SK-N-SH (cell line): ENCODE measurements at regions not wholly inside any gene's neighbourhood (a gene's known extent, or its start where the extent isn't known, plus 50 kb on each side); places are given as distances from the start of the nearest gene placed in this dataset.

Experiments
- CTCF ChIA-PET: fragments of 300-600, 350-600 bp; formaldehyde crosslinking; extraction: SDS; loops from one replicate; lab custom pipeline; 2021; lab: Yijun Ruan, JAX
- POLR2A ChIA-PET: fragments of 350-600 bp; sonication (Branson Sonifier 250); formaldehyde crosslinking; extraction: SDS; loops from one replicate; lab custom pipeline; 2020; ENCODE audit warnings: antibody characterized with exemption, inconsistent platforms; lab: Yijun Ruan, JAX
- DNase-seq: peaks from one replicate; pipeline ENCODE4 v3.0.0; 2012
- H2AFZ ChIP-seq: fragments of 200-600 bp; sonication (generic); 2 replicates; pipeline ENCODE4 v1.8.1; 2016; ENCODE audit warnings: antibody characterized with exemption, mild to moderate bottlenecking, low read depth
- H3F3A ChIP-seq: fragments of 200-600 bp; sonication (generic); replicated peaks from 2 replicates; pipeline ENCODE3; 2016; ENCODE audit warnings: antibody characterized with exemption, mild to moderate bottlenecking; ENCODE audit not compliant: insufficient read depth
- H3K27ac ChIP-seq, 2 experiments: fragments of 200-500 bp in 1 of 2; fragments of 200-600 bp in 1 of 2; sonication (Bioruptor generic) in 1 of 2; sonication (generic), shearing (Covaris generic) in 1 of 2; 2 replicates each; pipeline versions ENCODE4 v1.5.1 to v1.6.1; 2014 to 2016; ENCODE audit warnings: low read depth in 2 of 2, inconsistent platforms in 1 of 2, low read length in 1 of 2, mild to moderate bottlenecking in 1 of 2, mixed read lengths in 1 of 2
- H3K27me3 ChIP-seq: fragments of 200-600 bp; sonication (generic), shearing (Covaris generic); 2 replicates; pipeline ENCODE4 v1.6.1; 2016; ENCODE audit warnings: mixed run types; ENCODE audit not compliant: insufficient read depth
- H3K36me3 ChIP-seq, 2 experiments: fragments of 200-500 bp in 1 of 2; fragments of 200-600 bp in 1 of 2; sonication (Bioruptor generic) in 1 of 2; sonication (generic) in 1 of 2; replicated peaks in 1 of 2; 2 replicates each; pipeline versions ENCODE3 to v1.5.1; 2014 to 2016; ENCODE audit warnings: low read length in 1 of 2, mild to moderate bottlenecking in 1 of 2; ENCODE audit not compliant: insufficient read depth in 2 of 2, control insufficient read depth in 1 of 2
- H3K4me1 ChIP-seq, 2 experiments: fragments of 200-500 bp in 1 of 2; fragments of 200-600 bp in 1 of 2; sonication (Bioruptor generic) in 1 of 2; sonication (generic), shearing (Covaris generic) in 1 of 2; 2 replicates each; pipeline versions ENCODE4 v1.5.1 to v1.6.1; 2014 to 2016; ENCODE audit warnings: low read depth in 1 of 2, low read length in 1 of 2, mixed run types in 1 of 2; ENCODE audit not compliant: insufficient read depth in 2 of 2, control insufficient read depth in 1 of 2
- H3K4me2 ChIP-seq: fragments of 200-600 bp; sonication (generic), shearing (Covaris generic); 2 replicates; pipeline ENCODE4 v1.6.1; 2017; ENCODE audit warnings: mixed run types
- H3K4me3 ChIP-seq, 2 experiments: fragments of 200-500 bp in 1 of 2; fragments of 200-600 bp in 1 of 2; sonication (Bioruptor generic) in 1 of 2; sonication (generic), shearing (Covaris generic) in 1 of 2; 2 replicates each; pipeline versions ENCODE4 v1.5.1 to v1.8.1; 2014 to 2016; ENCODE audit warnings: low read depth in 2 of 2, inconsistent platforms in 1 of 2, low read length in 1 of 2, mild to moderate bottlenecking in 1 of 2, mixed read lengths in 1 of 2, moderate library complexity in 1 of 2
- H3K79me2 ChIP-seq: fragments of 200-600 bp; sonication (generic); 2 replicates; pipeline ENCODE4 v1.8.1; 2017; ENCODE audit warnings: mild to moderate bottlenecking; ENCODE audit not compliant: insufficient read depth
- H3K9ac ChIP-seq: fragments of 200-600 bp; sonication (generic); 2 replicates; pipeline ENCODE4 v1.6.1; 2017; ENCODE audit warnings: mixed run types
- H3K9me2 ChIP-seq: fragments of 200-600 bp; sonication (generic); 2 replicates; pipeline ENCODE4 v1.6.1; 2017; ENCODE audit warnings: mixed run types
- H3K9me3 ChIP-seq: fragments of 200-600 bp; sonication (generic); 2 replicates; pipeline ENCODE4 v1.6.1; 2017; ENCODE audit warnings: mixed run types, mild to moderate bottlenecking, moderate library complexity
- H4K20me1 ChIP-seq: fragments of 200-600 bp; sonication (generic); 2 replicates; pipeline ENCODE4 v1.6.1; 2017; ENCODE audit warnings: mild to moderate bottlenecking, mixed run types; ENCODE audit not compliant: insufficient read depth
- EZH2phosphoT487 ChIP-seq: fragments of 200-600 bp; sonication (generic); IDR thresholded peaks from 2 replicates; pipeline ENCODE4 v1.6.1; 2017; ENCODE audit warnings: low read depth, mixed run types, mild to moderate bottlenecking, antibody characterized with exemption, moderate library complexity, borderline replicate concordance
- JUND ChIP-seq: IDR thresholded peaks from 2 replicates; pipeline ENCODE4 v1.4.0; 2012
- NRF1 ChIP-seq: IDR thresholded peaks from 2 replicates; pipeline ENCODE4 v1.6.1; 2012; ENCODE audit warnings: low read depth, mild to moderate bottlenecking, low read length
- RAD21 ChIP-seq: IDR thresholded peaks from 2 replicates; pipeline ENCODE4 v1.6.1; 2012; ENCODE audit warnings: mild to moderate bottlenecking, low read length
- RCOR1 ChIP-seq: fragments of 150-350 bp; IDR thresholded peaks from 2 replicates; pipeline ENCODE4 v1.6.1; 2017; ENCODE audit warnings: antibody characterized with exemption, low read length
- RXRA ChIP-seq: IDR thresholded peaks from 2 replicates; pipeline ENCODE4 v1.4.0; 2012; ENCODE audit warnings: low read depth, mild to moderate bottlenecking, borderline replicate concordance
- SIN3A ChIP-seq: IDR thresholded peaks from 2 replicates; pipeline ENCODE4 v1.6.1; 2012; ENCODE audit warnings: low read depth, mild to moderate bottlenecking, low read length, moderate library complexity, borderline replicate concordance
- WGBS: methylation state at CpG from one replicate; pipeline ENCODE4 v1.1.6; 2017; ENCODE audit warnings: low lambda C conversion rate; 5-methylcytosine and 5-hydroxymethylcytosine counted together
- TF ChIP-seq, protein P1 (sequence below): fragments of 150-350 bp; IDR thresholded peaks from 2 replicates; pipeline ENCODE4 v1.6.1; 2016; ENCODE audit warnings: mild to moderate bottlenecking, low read depth, low read length
- TF ChIP-seq, protein P2 (sequence below): IDR thresholded peaks from 2 replicates; pipeline ENCODE4 v1.4.0; 2012; ENCODE audit warnings: low read depth, borderline replicate concordance

DNA sequence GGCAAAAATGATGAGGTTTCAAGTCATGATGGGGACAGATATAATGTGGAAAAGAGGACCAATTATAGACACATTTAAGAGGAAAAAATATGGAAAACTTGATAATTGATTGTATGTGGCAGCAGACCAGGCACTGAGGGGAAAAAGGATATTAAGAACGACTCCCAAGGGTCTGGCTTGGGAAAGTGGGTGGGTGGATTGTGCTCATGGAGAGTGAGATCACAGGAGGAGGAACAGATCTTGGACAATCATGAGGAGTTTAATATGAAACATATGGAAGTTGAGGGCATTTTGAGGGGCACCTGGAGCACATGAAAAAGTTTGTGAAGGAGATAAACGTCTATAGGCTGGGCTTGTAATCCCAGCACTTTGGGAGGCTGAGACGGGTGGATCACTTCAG, 454.3 kb upstream of the KLF4 start:
- Histone ChIP-seq H3F3A (no peaks in the 10 kb centered on the region), H3K9ac (no peak overlapping the region), H3K9me3 (no peaks in the 10 kb centered on the region), H3K4me3 (no peak overlapping the region), H3K27me3 (no peaks in the 10 kb centered on the region; the same call in 1 of the 2 replicates), H3K4me2 (no peak overlapping the region), H3K36me3 (no peaks in the 10 kb centered on the region), H4K20me1 (no peaks in the 10 kb centered on the region)
- WGBS: 24% methylated on average over 3 of the region's 3 CpGs
- DNase-seq: no peak
- no peak for TF ChIP-seq SIN3A
- TF ChIP-seq, protein P1, sequence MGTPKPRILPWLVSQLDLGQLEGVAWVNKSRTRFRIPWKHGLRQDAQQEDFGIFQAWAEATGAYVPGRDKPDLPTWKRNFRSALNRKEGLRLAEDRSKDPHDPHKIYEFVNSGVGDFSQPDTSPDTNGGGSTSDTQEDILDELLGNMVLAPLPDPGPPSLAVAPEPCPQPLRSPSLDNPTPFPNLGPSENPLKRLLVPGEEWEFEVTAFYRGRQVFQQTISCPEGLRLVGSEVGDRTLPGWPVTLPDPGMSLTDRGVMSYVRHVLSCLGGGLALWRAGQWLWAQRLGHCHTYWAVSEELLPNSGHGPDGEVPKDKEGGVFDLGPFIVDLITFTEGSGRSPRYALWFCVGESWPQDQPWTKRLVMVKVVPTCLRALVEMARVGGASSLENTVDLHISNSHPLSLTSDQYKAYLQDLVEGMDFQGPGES: no peak
- no peak for TF ChIP-seq RCOR1
- TF ChIP-seq RXRA: no peak
- TF ChIP-seq, protein P2, sequence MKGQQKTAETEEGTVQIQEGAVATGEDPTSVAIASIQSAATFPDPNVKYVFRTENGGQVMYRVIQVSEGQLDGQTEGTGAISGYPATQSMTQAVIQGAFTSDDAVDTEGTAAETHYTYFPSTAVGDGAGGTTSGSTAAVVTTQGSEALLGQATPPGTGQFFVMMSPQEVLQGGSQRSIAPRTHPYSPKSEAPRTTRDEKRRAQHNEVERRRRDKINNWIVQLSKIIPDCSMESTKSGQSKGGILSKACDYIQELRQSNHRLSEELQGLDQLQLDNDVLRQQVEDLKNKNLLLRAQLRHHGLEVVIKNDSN: no peak
- TF ChIP-seq RAD21: no peak
- no peak for TF ChIP-seq EZH2phosphoT487
- TF ChIP-seq, all 33 proteins: peak for 0
- peaks cover 0 to 2% of the 10 kb centered on the region in 2 experiments; a peak in 1 of 4 replicates for H3K4me1 ChIP-seq
- POLR2A ChIA-PET: no interaction called here
- CTCF ChIA-PET: no interaction called here
- H3K27ac ChIP-seq: no peak overlapping the region
- H2AFZ ChIP-seq: no peak overlapping the region
- no peaks in the 10 kb centered on the region for H3K79me2 ChIP-seq
- no peaks in the 10 kb centered on the region for H3K9me2 ChIP-seq

DNA sequence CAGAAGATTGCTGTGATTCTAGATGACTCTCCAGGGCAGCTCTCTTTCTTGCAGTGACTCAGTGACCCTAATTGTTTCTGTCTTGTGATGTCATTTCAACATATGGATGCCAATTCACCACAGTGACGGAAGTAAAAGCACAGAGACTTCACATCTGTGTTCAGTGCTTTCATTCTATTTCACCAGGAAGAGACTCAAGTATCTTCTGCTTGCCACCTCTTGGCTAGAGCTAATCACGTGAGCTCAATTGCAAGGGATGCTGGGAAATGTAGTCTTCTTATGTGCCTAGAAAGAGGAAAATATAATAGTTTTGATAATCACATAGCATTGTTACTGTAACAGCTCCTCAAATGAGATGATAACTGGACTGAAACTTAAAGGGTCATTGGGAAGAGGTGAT, 453.3 kb upstream of the KLF4 start:
- no peak overlapping the region for H2AFZ ChIP-seq
- no peak overlapping the region for H3K4me2 ChIP-seq
- H4K20me1 ChIP-seq: no peaks in the 10 kb centered on the region
- no peak overlapping the region for H3K9ac ChIP-seq
- DNase-seq: no peak
- H3K27ac ChIP-seq: no peak overlapping the region
- ChIA-PET POLR2A (no interaction called here), CTCF (no interaction called here)
- peaks cover 0 to 4% of the 10 kb centered on the region in 2 experiments; a peak in 1 of 4 replicates for H3K4me1 ChIP-seq
- no peak for TF ChIP-seq JUND
- TF ChIP-seq NRF1: no peak
- TF ChIP-seq, protein P2: peak; percentile 58; the same call in 1 of the 2 replicates
- TF ChIP-seq, all 33 proteins: peak for 1
- Histone ChIP-seq H3F3A (no peaks in the 10 kb centered on the region), H3K27me3 (no peaks in the 10 kb centered on the region; the same call in 1 of the 2 replicates), H3K9me2 (no peaks in the 10 kb centered on the region), H3K79me2 (no peaks in the 10 kb centered on the region), H3K9me3 (no peaks in the 10 kb centered on the region), H3K36me3 (no peaks in the 10 kb centered on the region), H3K4me3 (no peak overlapping the region)
- 13% methylated on average over 2 of the region's 2 CpGs for WGBS
